K562 (cell line): ENCODE measurements at regions not wholly inside any gene's neighbourhood (a gene's known extent, or its start where the extent isn't known, plus 50 kb on each side); places are given as distances from the start of the nearest gene placed in this dataset.

ENCODE experiments used
- ATAC-seq: fragments of 200-7000 bp; cut with Tn5 transposase; 3 replicates; pipeline ENCODE4 v1.9.1; 2020; ENCODE audit warnings: moderate library complexity
- BruUV-seq: library from RNA; stranded (reverse); fragments of 400-500 nt; replicated peaks from 2 replicates; lab custom pipeline; 2021; lab: Mats Ljungman, UMichigan
- CTCF ChIA-PET: fragments of 300-600 bp; formaldehyde crosslinking; extraction: SDS; loops from one replicate; lab custom pipeline; 2021; ENCODE audit warnings: low intra/inter-chr PET ratio; lab: Yijun Ruan, JAX
- POLR2A ChIA-PET: fragments of 300-600, 350-650 bp; sonication (Branson Sonifier 250); formaldehyde crosslinking; extraction: SDS; loops from one replicate; lab custom pipeline; 2021; ENCODE audit warnings: antibody characterized with exemption, inconsistent platforms; lab: Yijun Ruan, JAX
- DNase-seq, 4 experiments: peaks; one replicate each; pipeline versions ENCODE4 v3.0.0 to v3.0.0-alpha.2; 2011 to 2018; ENCODE audit warnings: low spot score in 3 of 4, mixed read lengths in 3 of 4; ENCODE audit errors: extremely low read depth in 1 of 4
- FAIRE-seq: peaks from 2 replicates; lab custom pipeline; 2011; peaks lifted over from hg19 to GRCh38; lab: Jason Lieb, UNC
- H2AFZ ChIP-seq: 2 replicates; pipeline ENCODE4 v1.6.0; 2011; ENCODE audit warnings: low read depth, low read length, control low read depth, inconsistent platforms
- H3K27ac ChIP-seq: fragments of 200-600 bp; 3 replicates; pipeline ENCODE4 v1.8.0; 2011; ENCODE audit warnings: low read depth, mild to moderate bottlenecking, control low read depth, inconsistent platforms, low read length, moderate library complexity, mixed read lengths; ENCODE audit errors: extremely low read depth
- H3K27me3 ChIP-seq, 2 experiments: fragments of 300-600 bp in 1 of 2; 2 replicates in 1 of 2; 3 replicates in 1 of 2; pipeline versions ENCODE4 v1.6.0 to v1.8.0; 2011; ENCODE audit warnings: inconsistent platforms in 2 of 2, low read length in 2 of 2, mild to moderate bottlenecking in 1 of 2, mixed read lengths in 1 of 2, moderate library complexity in 1 of 2; ENCODE audit not compliant: control insufficient read depth in 2 of 2, insufficient read depth in 2 of 2
- H3K36me3 ChIP-seq: fragments of 300-600 bp; 3 replicates; pipeline ENCODE4 v1.8.0; 2011; ENCODE audit warnings: mild to moderate bottlenecking, low read length, inconsistent platforms; ENCODE audit not compliant: control insufficient read depth, insufficient read depth
- H3K4me1 ChIP-seq, 2 experiments: fragments of 200-600 bp in 1 of 2; replicated peaks in 1 of 2; 2 replicates in 1 of 2; 3 replicates in 1 of 2; pipeline versions ENCODE4 v1.5.1 to v1.8.0; 2011; ENCODE audit warnings: inconsistent platforms in 2 of 2, low read length in 2 of 2, mild to moderate bottlenecking in 1 of 2, mixed read lengths in 1 of 2, moderate library complexity in 1 of 2; ENCODE audit not compliant: control insufficient read depth in 2 of 2, insufficient read depth in 2 of 2
- H3K4me2 ChIP-seq: 2 replicates; pipeline ENCODE4 v1.6.1; 2011; ENCODE audit warnings: low read length, control low read depth, inconsistent platforms, mixed read lengths; ENCODE audit not compliant: insufficient read depth
- H3K4me3 ChIP-seq: fragments of 200-600 bp; sonication (generic), shearing (Covaris generic); 2 replicates; pipeline ENCODE4 v1.5.1; 2016; ENCODE audit warnings: control low read depth, inconsistent platforms
- H3K79me2 ChIP-seq: fragments of 200-600 bp; 3 replicates; pipeline ENCODE4 v1.8.0; 2011; ENCODE audit warnings: low read length, inconsistent platforms; ENCODE audit not compliant: control insufficient read depth, insufficient read depth
- H3K9ac ChIP-seq, 2 experiments: 2 replicates each; pipeline versions ENCODE4 v1.6.0 to v1.6.1; 2011; ENCODE audit warnings: low read depth in 2 of 2, low read length in 2 of 2, control low read depth in 1 of 2, inconsistent platforms in 1 of 2, mild to moderate bottlenecking in 1 of 2, mixed read lengths in 1 of 2; ENCODE audit not compliant: insufficient read depth in 1 of 2
- H3K9me1 ChIP-seq: one replicate; pipeline ENCODE4 v1.6.0; 2011; ENCODE audit warnings: inconsistent platforms, mild to moderate bottlenecking, low read length, moderate library complexity; ENCODE audit not compliant: control insufficient read depth, insufficient read depth
- H3K9me3 ChIP-seq: replicated peaks from 2 replicates; pipeline ENCODE4 v1.5.1; 2011; ENCODE audit warnings: low read depth, low read length, inconsistent platforms; ENCODE audit not compliant: control insufficient read depth, insufficient read depth
- H4K20me1 ChIP-seq: replicated peaks from 2 replicates; pipeline ENCODE4 v1.6.1; 2011; ENCODE audit warnings: low read length, inconsistent platforms, mixed read lengths; ENCODE audit not compliant: control insufficient read depth, insufficient read depth
- E4F1 ChIP-seq: fragments of 250-450 bp; sonication (Bioruptor Pico); IDR thresholded peaks from 2 replicates; pipeline ENCODE4 v1.5.0; 2021; ENCODE audit warnings: mild to moderate bottlenecking, borderline replicate concordance
- MEF2A ChIP-seq: IDR thresholded peaks from 2 replicates; pipeline ENCODE4 v1.6.1; 2011; ENCODE audit warnings: low read depth, mild to moderate bottlenecking, low read length, moderate library complexity; ENCODE audit not compliant: control insufficient read depth
- RFX1 ChIP-seq: fragments of 450-650 bp; IDR thresholded peaks from 2 replicates; pipeline ENCODE4 v1.6.1; 2016; ENCODE audit warnings: mild to moderate bottlenecking, moderate library complexity
- TAF7 ChIP-seq: fragments of 450-650 bp; IDR thresholded peaks from 2 replicates; pipeline ENCODE4 v1.6.1; 2016; ENCODE audit warnings: missing genetic modification characterization, missing compliant biosample characterization
- TSHZ1 ChIP-seq: fragments of 250-450 bp; sonication (Bioruptor Pico); IDR thresholded peaks from 2 replicates; pipeline ENCODE4 v1.4.0; 2020; ENCODE audit warnings: mild to moderate bottlenecking, moderate library complexity
- ZBTB11 ChIP-seq, 3 experiments: fragments of 200-800 bp in 1 of 3; fragments of 250-450 bp in 1 of 3; fragments of 450-650 bp in 1 of 3; sonication (Bioruptor Pico) in 1 of 3; sonication (Bioruptor generic) in 1 of 3; formaldehyde crosslinking in 1 of 3; IDR thresholded peaks; 2 replicates each; pipeline versions ENCODE4 v1.6.1 to v1.8.0; 2016 to 2022; ENCODE audit warnings: mild to moderate bottlenecking in 2 of 3, missing genetic modification characterization in 2 of 3, missing compliant biosample characterization in 1 of 3, moderate library complexity in 1 of 3
- ZC3H11A ChIP-seq: IDR thresholded peaks from 2 replicates; pipeline ENCODE4 v1.6.1; 2012; ENCODE audit warnings: low read depth, low read length, improper control_type of control experiment
- ZNF263 ChIP-seq: sonication (generic); formaldehyde crosslinking; IDR thresholded peaks from 2 replicates; pipeline ENCODE4 v1.8.0; 2022; ENCODE audit warnings: mild to moderate bottlenecking, missing genetic modification reagents, borderline replicate concordance
- ZNF41 ChIP-seq: fragments of 250-450 bp; sonication (Bioruptor Pico); conservative IDR thresholded peaks from 2 replicates; pipeline ENCODE4 v1.4.0; 2020; ENCODE audit warnings: mild to moderate bottlenecking
- WGBS: fragments of 100-300 bp; shearing (Covaris generic); methylation state at CpG from one replicate; pipeline ENCODE4 v1.1.6; 2016; ENCODE audit warnings: low coverage, mixed read lengths; ENCODE audit not compliant: insufficient coverage; ENCODE audit errors: missing lambda C conversion rate; 5-methylcytosine and 5-hydroxymethylcytosine counted together
- in situ Hi-C: fragments of 300-500 bp; cut with MboI; formaldehyde crosslinking; loops from 4 replicates; pipeline ENCODE4 v1.15.0; 2018; ENCODE audit warnings: inconsistent platforms, mixed read lengths
- intact Hi-C: fragments of 100-400 bp; cut with micrococcal nuclease; formaldehyde crosslinking; loops from 2 replicates; pipeline ENCODE4 v1.14.2; 2022
- TF ChIP-seq, protein P1 (sequence below): fragments of 450-650 bp; IDR thresholded peaks from 2 replicates; pipeline ENCODE4 v1.6.1; 2016; ENCODE audit warnings: low read depth, mild to moderate bottlenecking, moderate library complexity

- Histone ChIP-seq H3K79me2 (no peaks in the 10 kb centered on the region), H4K20me1 (no peaks in the 10 kb centered on the region), H3K27me3 (no peaks in the 10 kb centered on the region), H3K9me1 (no peaks in the 10 kb centered on the region), H2AFZ (no peak overlapping the region), H3K36me3 (no peaks in the 10 kb centered on the region), H3K9me3 (no peaks in the 10 kb centered on the region), H3K27ac (no peak overlapping the region), H3K4me1 (no peaks in the 10 kb centered on the region; a peak in 1 of 5 replicates), H3K9ac (no peak overlapping the region), H3K4me3 (no peak overlapping the region), H3K4me2 (no peak overlapping the region)
- in situ Hi-C loops (no loop called here), intact Hi-C loops (no loop called here)
- no TSS peak for BruUV-seq
- ChIA-PET CTCF (no interaction called here), POLR2A (no interaction called here)
- TF ChIP-seq ZNF263 (no peak), ZBTB11 (CRISPR knock-in tag; IDR thresholded peaks at IDR 0.05) (no peak), MEF2A (no peak), ZNF41 (no peak), TSHZ1 (no peak), ZC3H11A (no peak), RFX1 (no peak), E4F1 (CRISPR knock-in tag) (no peak), TAF7 (no peak)
- TF ChIP-seq, protein P1, sequence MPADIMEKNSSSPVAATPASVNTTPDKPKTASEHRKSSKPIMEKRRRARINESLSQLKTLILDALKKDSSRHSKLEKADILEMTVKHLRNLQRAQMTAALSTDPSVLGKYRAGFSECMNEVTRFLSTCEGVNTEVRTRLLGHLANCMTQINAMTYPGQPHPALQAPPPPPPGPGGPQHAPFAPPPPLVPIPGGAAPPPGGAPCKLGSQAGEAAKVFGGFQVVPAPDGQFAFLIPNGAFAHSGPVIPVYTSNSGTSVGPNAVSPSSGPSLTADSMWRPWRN = no peak
- DNase-seq (no peak), ATAC-seq (no peak), FAIRE-seq (no peak)
- 92% methylated on average over 2 of the region's 2 CpGs for WGBS
Measured at GRCh38 chr9:36463467-36463866, 63.4 kb upstream of the RNF38 start.
